ENCODE measurements at regions not wholly inside any gene's neighbourhood (a gene's known extent, or its start where the extent isn't known, plus 50 kb on each side); places are given as distances from the start of the nearest gene placed in this dataset.

GRCh38 chr2:47644351-47644750, 73.6 kb upstream of the KCNK12 start:
- intact Hi-C loops (cut with DNase I), result no loop called here
- no peaks in the 10 kb centered on the region for H3K4me1 ChIP-seq (replicated peaks in 1 of 2)
- no peak overlapping the region for H3K27ac ChIP-seq
- no peak for DNase-seq
- H3K4me3 ChIP-seq, result no peak overlapping the region
- H3K9me3 ChIP-seq (replicated peaks in 1 of 3), result no peaks in the 10 kb centered on the region
- H3K36me3 ChIP-seq (replicated peaks in 1 of 2), result no peaks in the 10 kb centered on the region
- 76 to 84% (median 82%) methylated on average over 4 of the region's 4 CpGs for WGBS, 4 donors
- no peaks in the 10 kb centered on the region for H3K27me3 ChIP-seq
- no peak for TF ChIP-seq POLR2A (IDR thresholded peaks at IDR 0.05)
- TF ChIP-seq, protein P1, sequence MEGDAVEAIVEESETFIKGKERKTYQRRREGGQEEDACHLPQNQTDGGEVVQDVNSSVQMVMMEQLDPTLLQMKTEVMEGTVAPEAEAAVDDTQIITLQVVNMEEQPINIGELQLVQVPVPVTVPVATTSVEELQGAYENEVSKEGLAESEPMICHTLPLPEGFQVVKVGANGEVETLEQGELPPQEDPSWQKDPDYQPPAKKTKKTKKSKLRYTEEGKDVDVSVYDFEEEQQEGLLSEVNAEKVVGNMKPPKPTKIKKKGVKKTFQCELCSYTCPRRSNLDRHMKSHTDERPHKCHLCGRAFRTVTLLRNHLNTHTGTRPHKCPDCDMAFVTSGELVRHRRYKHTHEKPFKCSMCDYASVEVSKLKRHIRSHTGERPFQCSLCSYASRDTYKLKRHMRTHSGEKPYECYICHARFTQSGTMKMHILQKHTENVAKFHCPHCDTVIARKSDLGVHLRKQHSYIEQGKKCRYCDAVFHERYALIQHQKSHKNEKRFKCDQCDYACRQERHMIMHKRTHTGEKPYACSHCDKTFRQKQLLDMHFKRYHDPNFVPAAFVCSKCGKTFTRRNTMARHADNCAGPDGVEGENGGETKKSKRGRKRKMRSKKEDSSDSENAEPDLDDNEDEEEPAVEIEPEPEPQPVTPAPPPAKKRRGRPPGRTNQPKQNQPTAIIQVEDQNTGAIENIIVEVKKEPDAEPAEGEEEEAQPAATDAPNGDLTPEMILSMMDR (IDR thresholded peaks at IDR 0.05), result no peak

GRCh38 chr2:47641366-47641765, 70.6 kb upstream of the KCNK12 start:
- Histone ChIP-seq H3K4me1 (replicated peaks in 1 of 2) (no peaks in the 10 kb centered on the region), H3K27me3 (no peaks in the 10 kb centered on the region), H3K4me3 (no peak overlapping the region), H3K9me3 (replicated peaks in 1 of 3) (no peaks in the 10 kb centered on the region), H3K36me3 (replicated peaks in 1 of 2) (no peaks in the 10 kb centered on the region), H3K27ac (no peak overlapping the region)
- TF ChIP-seq, protein P1 (IDR thresholded peaks at IDR 0.05), result no peak
- TF ChIP-seq POLR2A (IDR thresholded peaks at IDR 0.05), result no peak
- no peak for DNase-seq
- 44 to 52% (median 49%) methylated on average over 2 of the region's 2 CpGs for WGBS, 4 donors
- intact Hi-C loops (cut with DNase I), result no loop called here

GRCh38 chr2:47640356-47640755, 69.6 kb upstream of the KCNK12 start:
- H3K27ac ChIP-seq, result no peak overlapping the region
- H3K4me3 ChIP-seq, result no peak overlapping the region
- no peak for DNase-seq
- TF ChIP-seq POLR2A (IDR thresholded peaks at IDR 0.05), result no peak
- TF ChIP-seq, protein P1 (IDR thresholded peaks at IDR 0.05), result no peak
- no peaks in the 10 kb centered on the region for H3K9me3 ChIP-seq (replicated peaks in 1 of 3)
- H3K36me3 ChIP-seq (replicated peaks in 1 of 2), result no peaks in the 10 kb centered on the region
- WGBS, 4 donors, result 72 to 84% (median 79%) methylated on average over 3 of the region's 3 CpGs
- intact Hi-C loops (cut with DNase I), result no loop called here
- no peaks in the 10 kb centered on the region for H3K27me3 ChIP-seq
- H3K4me1 ChIP-seq (replicated peaks in 1 of 2), result no peaks in the 10 kb centered on the region

GRCh38 chr2:47639467-47639866, 68.7 kb upstream of the KCNK12 start:
- Histone ChIP-seq H3K27ac (no peak overlapping the region), H3K9me3 (replicated peaks in 1 of 3) (no peaks in the 10 kb centered on the region), H3K27me3 (no peaks in the 10 kb centered on the region), H3K4me3 (no peak overlapping the region), H3K36me3 (replicated peaks in 1 of 2) (no peaks in the 10 kb centered on the region), H3K4me1 (replicated peaks in 1 of 2) (no peaks in the 10 kb centered on the region)
- DNase-seq, result no peak
- intact Hi-C loops (cut with DNase I), result no loop called here
- no peak for TF ChIP-seq POLR2A (IDR thresholded peaks at IDR 0.05)
- TF ChIP-seq, protein P1 (IDR thresholded peaks at IDR 0.05), result no peak
- 84 to 94% (median 90%) methylated on average over 4 of the region's 4 CpGs for WGBS, 4 donors
